OCI-LY1 (cell line): ENCODE measurements at regions not wholly inside any gene's neighbourhood (a gene's known extent, or its start where the extent isn't known, plus 50 kb on each side); places are given as distances from the start of the nearest gene placed in this dataset.

Experiments used
- EZH2 ChIP-seq: fragments of 200-600 bp; sonication (generic), shearing (Covaris generic); IDR thresholded peaks from 2 replicates; pipeline ENCODE4 v1.8.0; 2017; ENCODE audit warnings: borderline replicate concordance, mixed run types, mild to moderate bottlenecking, antibody characterized with exemption, low read length, moderate library complexity, mixed read lengths
- TF ChIP-seq, protein P1 (sequence below): fragments of 200-600 bp; sonication (generic), shearing (Covaris generic); IDR thresholded peaks from 2 replicates; pipeline ENCODE4 v1.5.1; 2017; ENCODE audit warnings: mild to moderate bottlenecking, antibody characterized with exemption, low read length, moderate library complexity, mixed read lengths

DNA sequence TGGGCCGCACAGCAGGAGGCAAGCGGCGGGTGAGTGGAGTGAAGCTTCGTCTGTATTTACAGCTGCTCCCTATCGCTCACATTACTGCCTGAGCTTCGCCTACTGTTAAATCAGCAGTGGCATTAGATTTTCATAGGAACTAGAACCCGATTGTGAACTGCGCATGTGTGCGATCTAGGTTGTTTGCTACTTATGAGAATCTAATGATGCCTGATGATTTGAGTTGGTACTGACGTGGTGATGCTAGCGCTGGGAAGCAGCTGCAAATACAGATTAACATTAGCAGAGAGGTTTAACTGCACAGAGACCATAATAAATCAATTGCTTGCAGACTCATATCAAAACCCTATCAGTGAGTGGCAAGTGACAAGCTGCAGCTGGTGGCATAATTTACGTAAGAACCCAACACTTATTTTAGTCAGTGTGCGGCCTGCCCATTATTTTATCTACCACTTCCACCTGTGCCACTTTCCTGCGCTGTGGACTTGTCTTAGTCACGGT is 133.4 kb upstream of the CDH9 start:
- TF ChIP-seq, protein P1, sequence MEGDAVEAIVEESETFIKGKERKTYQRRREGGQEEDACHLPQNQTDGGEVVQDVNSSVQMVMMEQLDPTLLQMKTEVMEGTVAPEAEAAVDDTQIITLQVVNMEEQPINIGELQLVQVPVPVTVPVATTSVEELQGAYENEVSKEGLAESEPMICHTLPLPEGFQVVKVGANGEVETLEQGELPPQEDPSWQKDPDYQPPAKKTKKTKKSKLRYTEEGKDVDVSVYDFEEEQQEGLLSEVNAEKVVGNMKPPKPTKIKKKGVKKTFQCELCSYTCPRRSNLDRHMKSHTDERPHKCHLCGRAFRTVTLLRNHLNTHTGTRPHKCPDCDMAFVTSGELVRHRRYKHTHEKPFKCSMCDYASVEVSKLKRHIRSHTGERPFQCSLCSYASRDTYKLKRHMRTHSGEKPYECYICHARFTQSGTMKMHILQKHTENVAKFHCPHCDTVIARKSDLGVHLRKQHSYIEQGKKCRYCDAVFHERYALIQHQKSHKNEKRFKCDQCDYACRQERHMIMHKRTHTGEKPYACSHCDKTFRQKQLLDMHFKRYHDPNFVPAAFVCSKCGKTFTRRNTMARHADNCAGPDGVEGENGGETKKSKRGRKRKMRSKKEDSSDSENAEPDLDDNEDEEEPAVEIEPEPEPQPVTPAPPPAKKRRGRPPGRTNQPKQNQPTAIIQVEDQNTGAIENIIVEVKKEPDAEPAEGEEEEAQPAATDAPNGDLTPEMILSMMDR = no peak
- no peak for TF ChIP-seq EZH2
